Smooth muscle cell (in vitro differentiated cells): ENCODE measurements at regions not wholly inside any gene's neighbourhood (a gene's known extent, or its start where the extent isn't known, plus 50 kb on each side); places are given as distances from the start of the nearest gene placed in this dataset.

Experiments
- DNase-seq: peaks from one replicate; lab custom pipeline; 2025; ENCODE audit not compliant: unreplicated experiment; lab: John Stamatoyannopoulos, UW
- H2AFZ ChIP-seq: fragments of 200-600 bp; sonication (generic); 2 replicates; pipeline ENCODE4 v1.6.0; 2016; ENCODE audit warnings: antibody characterized with exemption, low read depth, mild to moderate bottlenecking
- H3F3A ChIP-seq: fragments of 200-600 bp; sonication (generic); 2 replicates; pipeline ENCODE4 v1.6.0; 2017; ENCODE audit warnings: antibody characterized with exemption, low read depth
- H3K27ac ChIP-seq: fragments of 200-600 bp; sonication (generic); 2 replicates; pipeline ENCODE4 v1.5.1; 2016; ENCODE audit warnings: low read depth, mild to moderate bottlenecking
- H3K27me3 ChIP-seq: fragments of 200-600 bp; sonication (generic); 2 replicates; pipeline ENCODE4 v1.6.1; 2016; ENCODE audit warnings: low read depth, mild to moderate bottlenecking
- H3K36me3 ChIP-seq: fragments of 200-600 bp; sonication (generic); 2 replicates; pipeline ENCODE4 v1.5.1; 2016; ENCODE audit warnings: low read depth
- H3K4me1 ChIP-seq: fragments of 200-600 bp; sonication (generic); 2 replicates; pipeline ENCODE4 v1.5.1; 2016; ENCODE audit warnings: low read depth
- H3K4me2 ChIP-seq: fragments of 200-600 bp; sonication (generic); 2 replicates; pipeline ENCODE4 v1.6.0; 2016; ENCODE audit warnings: mild to moderate bottlenecking
- H3K4me3 ChIP-seq: fragments of 200-600 bp; sonication (generic); 2 replicates; pipeline ENCODE4 v1.5.1; 2016; ENCODE audit warnings: mild to moderate bottlenecking
- H3K79me2 ChIP-seq: fragments of 200-600 bp; sonication (generic); 2 replicates; pipeline ENCODE4 v1.6.0; 2016; ENCODE audit warnings: low read depth, mild to moderate bottlenecking
- H3K9ac ChIP-seq: fragments of 200-600 bp; sonication (generic); 2 replicates; pipeline ENCODE4 v1.6.0; 2016; ENCODE audit warnings: low read depth
- H3K9me3 ChIP-seq: fragments of 200-600 bp; sonication (generic); replicated peaks from 2 replicates; pipeline ENCODE4 v1.5.1; 2016; ENCODE audit warnings: low read depth
- H4K20me1 ChIP-seq: fragments of 200-600 bp; sonication (generic); 2 replicates; pipeline ENCODE4 v1.6.0; 2016; ENCODE audit warnings: low read depth
- WGBS: methylation state at CpG from one replicate; pipeline ENCODE4 v1.1.7; 2016; ENCODE audit warnings: low lambda C conversion rate; 5-methylcytosine and 5-hydroxymethylcytosine counted together
- TF ChIP-seq, protein P1 (sequence below): fragments of 200-600 bp; sonication (generic); IDR thresholded peaks from 2 replicates; pipeline ENCODE4 v1.5.1; 2017; ENCODE audit warnings: borderline replicate concordance, mild to moderate bottlenecking, antibody characterized with exemption; ENCODE audit not compliant: insufficient read depth, poor library complexity, severe bottlenecking

- Histone ChIP-seq H3K9me3 (no peaks in the 10 kb centered on the region), H4K20me1 (no peaks in the 10 kb centered on the region), H3K36me3 (no peaks in the 10 kb centered on the region), H3K27ac (no peak overlapping the region), H3K4me2 (no peak overlapping the region), H3F3A (no peaks in the 10 kb centered on the region), H3K4me3 (no peak overlapping the region), H3K4me1 (no peaks in the 10 kb centered on the region), H3K9ac (no peak overlapping the region), H3K27me3 (no peaks in the 10 kb centered on the region), H3K79me2 (no peaks in the 10 kb centered on the region), H2AFZ (no peak overlapping the region)
- 92% methylated on average over 3 of the region's 3 CpGs for WGBS
- DNase-seq = no peak
- TF ChIP-seq, protein P1, sequence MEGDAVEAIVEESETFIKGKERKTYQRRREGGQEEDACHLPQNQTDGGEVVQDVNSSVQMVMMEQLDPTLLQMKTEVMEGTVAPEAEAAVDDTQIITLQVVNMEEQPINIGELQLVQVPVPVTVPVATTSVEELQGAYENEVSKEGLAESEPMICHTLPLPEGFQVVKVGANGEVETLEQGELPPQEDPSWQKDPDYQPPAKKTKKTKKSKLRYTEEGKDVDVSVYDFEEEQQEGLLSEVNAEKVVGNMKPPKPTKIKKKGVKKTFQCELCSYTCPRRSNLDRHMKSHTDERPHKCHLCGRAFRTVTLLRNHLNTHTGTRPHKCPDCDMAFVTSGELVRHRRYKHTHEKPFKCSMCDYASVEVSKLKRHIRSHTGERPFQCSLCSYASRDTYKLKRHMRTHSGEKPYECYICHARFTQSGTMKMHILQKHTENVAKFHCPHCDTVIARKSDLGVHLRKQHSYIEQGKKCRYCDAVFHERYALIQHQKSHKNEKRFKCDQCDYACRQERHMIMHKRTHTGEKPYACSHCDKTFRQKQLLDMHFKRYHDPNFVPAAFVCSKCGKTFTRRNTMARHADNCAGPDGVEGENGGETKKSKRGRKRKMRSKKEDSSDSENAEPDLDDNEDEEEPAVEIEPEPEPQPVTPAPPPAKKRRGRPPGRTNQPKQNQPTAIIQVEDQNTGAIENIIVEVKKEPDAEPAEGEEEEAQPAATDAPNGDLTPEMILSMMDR = no peak
These were observed 292.5 kb upstream of the CNR1 start for GRCh38 chr6:88458662-88459061.

GRCh38 chr6:88456221-88456859 lies 290.2 kb upstream of the CNR1 start:
- H3F3A ChIP-seq = no peaks in the 10 kb centered on the region
- WGBS = 73% methylated on average over 1 of the region's 1 CpG

GRCh38 chr6:88455317-88455716 lies 289.2 kb upstream of the CNR1 start:
- Histone ChIP-seq H4K20me1 (no peaks in the 10 kb centered on the region), H3K79me2 (no peaks in the 10 kb centered on the region), H3K27me3 (no peaks in the 10 kb centered on the region), H3F3A (no peaks in the 10 kb centered on the region), H2AFZ (no peak overlapping the region), H3K4me1 (no peaks in the 10 kb centered on the region), H3K4me2 (no peak overlapping the region), H3K27ac (no peak overlapping the region), H3K9me3 (no peaks in the 10 kb centered on the region), H3K4me3 (no peak overlapping the region), H3K36me3 (no peaks in the 10 kb centered on the region), H3K9ac (no peak overlapping the region)
- TF ChIP-seq, protein P1 = no peak
- no peak for DNase-seq
- 77% methylated on average over 3 of the region's 3 CpGs for WGBS

More at GRCh38 chr6:88456221-88456859, 290.2 kb upstream of the CNR1 start:
- H3K4me2 ChIP-seq = no peak overlapping the region
- no peaks in the 10 kb centered on the region for H3K79me2 ChIP-seq
- TF ChIP-seq, protein P1 = no peak
- no peak overlapping the region for H3K9ac ChIP-seq
- H3K9me3 ChIP-seq = no peaks in the 10 kb centered on the region
- H3K27ac ChIP-seq = no peak overlapping the region
- no peaks in the 10 kb centered on the region for H3K36me3 ChIP-seq
- no peak overlapping the region for H2AFZ ChIP-seq
- H4K20me1 ChIP-seq = no peaks in the 10 kb centered on the region
- H3K27me3 ChIP-seq = no peaks in the 10 kb centered on the region
- no peak for DNase-seq
- no peaks in the 10 kb centered on the region for H3K4me1 ChIP-seq
- no peak overlapping the region for H3K4me3 ChIP-seq

DNA sequence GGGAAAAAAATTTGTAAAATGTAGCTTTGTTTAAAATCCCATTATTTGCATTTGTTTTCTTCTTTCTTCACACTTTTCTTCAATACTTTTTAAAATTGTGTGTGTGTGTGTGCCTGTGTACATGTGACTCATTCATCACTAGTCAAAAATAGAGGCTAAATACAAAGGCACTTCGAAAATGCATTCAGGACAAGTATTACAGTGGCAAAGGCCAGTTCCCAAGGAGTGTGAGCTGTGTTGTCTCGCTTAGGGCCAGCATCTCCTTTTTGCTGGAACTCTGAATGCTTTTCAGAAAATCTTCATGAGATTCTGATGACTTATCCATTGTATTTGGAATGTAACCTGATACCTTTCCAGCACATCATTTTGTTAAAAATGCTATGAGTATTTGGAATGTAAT lies 288.5 kb upstream of the CNR1 start:
- no peaks in the 10 kb centered on the region for H3K79me2 ChIP-seq
- no peaks in the 10 kb centered on the region for H3F3A ChIP-seq
- H3K9me3 ChIP-seq = no peaks in the 10 kb centered on the region
- 83% methylated on average over 2 of the region's 2 CpGs for WGBS
- H4K20me1 ChIP-seq = no peaks in the 10 kb centered on the region
- H3K36me3 ChIP-seq = no peaks in the 10 kb centered on the region
- H2AFZ ChIP-seq = no peak overlapping the region
- H3K4me2 ChIP-seq = no peak overlapping the region
- TF ChIP-seq, protein P1 = no peak
- DNase-seq = no peak
- no peaks in the 10 kb centered on the region for H3K4me1 ChIP-seq
- H3K27me3 ChIP-seq = no peaks in the 10 kb centered on the region
- H3K9ac ChIP-seq = no peak overlapping the region
- no peak overlapping the region for H3K27ac ChIP-seq
- no peak overlapping the region for H3K4me3 ChIP-seq
